ENCODE measurements at regions not wholly inside any gene's neighbourhood (a gene's known extent, or its start where the extent isn't known, plus 50 kb on each side); places are given as distances from the start of the nearest gene placed in this dataset.
"Not testable (repeated sequence)": the region's sequence is repeated elsewhere in the genome, so short reads cannot be mapped to it uniquely, and the experiment has no call there.

GRCh38 chr12:127158385-127159061, 1108.4 kb upstream of the TMEM132C start:
- no peaks in the 10 kb centered on the region for H3K36me3 Mint-ChIP-seq (ENCODE audit: low read depth)
- no peaks in the 10 kb centered on the region for H3K9me3 Mint-ChIP-seq
- peaks cover 11% of the 10 kb centered on the region for H3K4me1 Mint-ChIP-seq
- no peaks in the 10 kb centered on the region for H3K27me3 Mint-ChIP-seq
- no peak for ATAC-seq
- no peak overlapping the region for H3K27ac Mint-ChIP-seq
- H3K4me3 Mint-ChIP-seq = no peak overlapping the region
- no peak for DNase-seq

GRCh38 chr12:127161466-127161865, 1105.5 kb upstream of the TMEM132C start:
- H3K4me3 Mint-ChIP-seq = no peak overlapping the region
- peaks cover 1% of the 10 kb centered on the region for H3K27me3 Mint-ChIP-seq
- ATAC-seq (no peak), DNase-seq (no peak)
- peaks cover 23% of the 10 kb centered on the region for H3K4me1 Mint-ChIP-seq
- H3K9me3 Mint-ChIP-seq = no peaks in the 10 kb centered on the region
- no peak overlapping the region for H3K27ac Mint-ChIP-seq
- H3K36me3 Mint-ChIP-seq (ENCODE audit: low read depth) = no peaks in the 10 kb centered on the region

GRCh38 chr12:127162307-127162706, 1104.7 kb upstream of the TMEM132C start:
- Mint-ChIP-seq H3K4me3 (no peak overlapping the region), H3K4me1 (peaks cover 23% of the 10 kb centered on the region), H3K9me3 (no peaks in the 10 kb centered on the region), H3K27me3 (peaks cover 6% of the 10 kb centered on the region), H3K27ac (no peak overlapping the region), H3K36me3 (ENCODE audit: low read depth) (no peaks in the 10 kb centered on the region)
- no peak for ATAC-seq
- no peak for DNase-seq

GRCh38 chr12:127162902-127163301, 1104.1 kb upstream of the TMEM132C start:
- DNase-seq (peak; percentile 42), ATAC-seq (peak; percentile 95)
- Mint-ChIP-seq H3K27ac (peak overlapping the region; percentile 73), H3K4me1 (peaks cover 23% of the 10 kb centered on the region), H3K4me3 (no peak overlapping the region), H3K27me3 (peaks cover 6% of the 10 kb centered on the region), H3K36me3 (ENCODE audit: low read depth) (no peaks in the 10 kb centered on the region), H3K9me3 (no peaks in the 10 kb centered on the region)

- peak overlapping the region; percentile 69 for H3K4me3 Mint-ChIP-seq
- peaks cover 23% of the 10 kb centered on the region for H3K27me3 Mint-ChIP-seq
- ATAC-seq (peak; percentile 74), DNase-seq (peak; percentile 82)
- no peaks in the 10 kb centered on the region for H3K9me3 Mint-ChIP-seq
- no peaks in the 10 kb centered on the region for H3K36me3 Mint-ChIP-seq (ENCODE audit: low read depth)
- peaks cover 23% of the 10 kb centered on the region for H3K4me1 Mint-ChIP-seq
- peak overlapping the region; percentile 73 for H3K27ac Mint-ChIP-seq
These were observed 1101.2 kb upstream of the TMEM132C start for GRCh38 chr12:127165567-127166392.

- Mint-ChIP-seq H3K9me3 (peaks cover 7% of the 10 kb centered on the region), H3K4me3 (no peak overlapping the region), H3K36me3 (ENCODE audit: low read depth) (no peaks in the 10 kb centered on the region), H3K4me1 (peaks cover 2% of the 10 kb centered on the region), H3K27me3 (peaks cover 28% of the 10 kb centered on the region), H3K27ac (no peak overlapping the region)
- ATAC-seq (no peak), DNase-seq (no peak)
These were observed 1097.4 kb upstream of the TMEM132C start for GRCh38 chr12:127169321-127170181.

GRCh38 chr12:127170226-127171180, 1096.5 kb upstream of the TMEM132C start:
- Mint-ChIP-seq H3K4me1 (peaks cover 1% of the 10 kb centered on the region), H3K36me3 (ENCODE audit: low read depth) (no peaks in the 10 kb centered on the region), H3K27ac (no peak overlapping the region), H3K27me3 (peaks cover 28% of the 10 kb centered on the region), H3K9me3 (peaks cover 8% of the 10 kb centered on the region), H3K4me3 (no peak overlapping the region)
- DNase-seq = no peak
- no peak for ATAC-seq

GRCh38 chr12:127172861-127173260, 1094.1 kb upstream of the TMEM132C start:
- no peak for DNase-seq
- no peaks in the 10 kb centered on the region for H3K4me1 Mint-ChIP-seq
- H3K27ac Mint-ChIP-seq = no peak overlapping the region
- ATAC-seq = no peak
- no peaks in the 10 kb centered on the region for H3K36me3 Mint-ChIP-seq (ENCODE audit: low read depth)
- peaks cover 22% of the 10 kb centered on the region for H3K27me3 Mint-ChIP-seq
- peaks cover 19% of the 10 kb centered on the region for H3K9me3 Mint-ChIP-seq
- no peak overlapping the region for H3K4me3 Mint-ChIP-seq

- Mint-ChIP-seq H3K27me3 (peaks cover 13% of the 10 kb centered on the region), H3K9me3 (peaks cover 25% of the 10 kb centered on the region)
- not testable (repeated sequence) for DNase-seq; ATAC-seq; H3K36me3 Mint-ChIP-seq (ENCODE audit: low read depth); H3K4me1 Mint-ChIP-seq; H3K27ac Mint-ChIP-seq; H3K4me3 Mint-ChIP-seq
These were observed 1093.0 kb upstream of the TMEM132C start for GRCh38 chr12:127173971-127174370.

GRCh38 chr12:127174881-127175280, 1092.1 kb upstream of the TMEM132C start:
- Mint-ChIP-seq H3K27ac (no peak overlapping the region), H3K9me3 (peaks cover 25% of the 10 kb centered on the region), H3K4me1 (no peaks in the 10 kb centered on the region), H3K36me3 (ENCODE audit: low read depth) (peaks cover 2% of the 10 kb centered on the region), H3K4me3 (no peak overlapping the region), H3K27me3 (peaks cover 10% of the 10 kb centered on the region)
- ATAC-seq (no peak), DNase-seq (no peak)

- Mint-ChIP-seq H3K27ac (no peak overlapping the region), H3K27me3 (peaks cover 8% of the 10 kb centered on the region), H3K4me1 (no peaks in the 10 kb centered on the region), H3K9me3 (peaks cover 25% of the 10 kb centered on the region), H3K4me3 (no peak overlapping the region), H3K36me3 (ENCODE audit: low read depth) (peaks cover 2% of the 10 kb centered on the region)
- DNase-seq (no peak), ATAC-seq (no peak)
These were observed 1091.6 kb upstream of the TMEM132C start for GRCh38 chr12:127175361-127175760.

GRCh38 chr12:127176804-127177203, 1090.2 kb upstream of the TMEM132C start:
- no peak overlapping the region for H3K27ac Mint-ChIP-seq
- DNase-seq (no peak), ATAC-seq (no peak)
- peaks cover 25% of the 10 kb centered on the region for H3K9me3 Mint-ChIP-seq
- no peaks in the 10 kb centered on the region for H3K4me1 Mint-ChIP-seq
- no peak overlapping the region for H3K4me3 Mint-ChIP-seq
- H3K27me3 Mint-ChIP-seq = peaks cover 4% of the 10 kb centered on the region
- peaks cover 2% of the 10 kb centered on the region for H3K36me3 Mint-ChIP-seq (ENCODE audit: low read depth)

GRCh38 chr12:127178052-127178451, 1088.9 kb upstream of the TMEM132C start:
- Mint-ChIP-seq H3K27me3 (peaks cover 4% of the 10 kb centered on the region), H3K9me3 (peaks cover 21% of the 10 kb centered on the region), H3K4me3 (no peak overlapping the region), H3K4me1 (no peaks in the 10 kb centered on the region), H3K27ac (no peak overlapping the region), H3K36me3 (ENCODE audit: low read depth) (peaks cover 2% of the 10 kb centered on the region)
- ATAC-seq (no peak), DNase-seq (no peak)

GRCh38 chr12:127178463-127178862, 1088.5 kb upstream of the TMEM132C start:
- ATAC-seq = no peak
- Mint-ChIP-seq H3K9me3 (peaks cover 21% of the 10 kb centered on the region), H3K4me1 (no peaks in the 10 kb centered on the region), H3K4me3 (no peak overlapping the region), H3K36me3 (ENCODE audit: low read depth) (peaks cover 2% of the 10 kb centered on the region), H3K27me3 (peaks cover 4% of the 10 kb centered on the region), H3K27ac (no peak overlapping the region)
- DNase-seq = no peak
